ENCODE measurements at regions not wholly inside any gene's neighbourhood (a gene's known extent, or its start where the extent isn't known, plus 50 kb on each side); places are given as distances from the start of the nearest gene placed in this dataset.
A peak's percentile ranks its signal among the peaks of the same experiment; 100 is the strongest.

DNA sequence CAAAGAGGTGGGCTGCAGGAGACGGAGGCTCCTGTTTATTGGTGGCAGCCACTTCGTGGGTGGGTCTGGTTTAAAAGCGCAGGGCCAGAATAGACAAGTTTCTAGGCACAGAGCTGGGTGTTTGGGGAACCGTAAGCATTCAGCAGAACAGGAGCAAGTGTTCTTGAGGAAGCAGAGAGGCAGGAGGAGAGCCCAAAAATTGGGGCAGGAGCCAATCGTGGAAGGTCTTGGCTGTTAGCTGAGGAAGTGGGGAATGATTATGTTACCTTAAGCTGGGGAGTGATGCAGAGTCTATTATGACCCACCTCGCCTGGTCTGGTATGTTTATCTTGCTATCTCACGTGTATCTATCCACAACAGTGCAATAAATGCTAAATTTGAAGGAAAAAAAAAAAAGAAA lies 64.3 kb upstream of the ATL2 start:
- no peak for DNase-seq (ENCODE audit: low read depth)

DNA sequence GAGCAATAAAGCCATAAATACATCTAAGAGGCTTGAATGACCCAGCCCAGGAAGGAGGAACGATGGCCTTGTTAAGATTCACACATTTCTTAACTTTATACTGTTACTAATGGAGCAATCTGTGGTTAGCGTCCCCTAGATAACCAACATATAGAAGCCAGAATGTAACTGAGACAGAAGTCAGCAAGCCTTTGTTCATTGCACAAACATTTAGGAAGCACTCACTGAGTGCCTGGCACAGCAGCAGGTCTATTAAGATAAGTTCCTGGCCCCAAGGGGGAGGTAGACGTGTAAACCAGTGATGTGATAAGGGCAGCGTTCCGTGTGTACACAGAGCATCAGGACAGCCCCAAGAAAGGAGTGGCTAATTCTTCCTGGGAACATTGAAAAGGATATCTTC lies 63.6 kb upstream of the ATL2 start:
- no peak overlapping the region for H3K4me3 ChIP-seq (replicated peaks; ENCODE audit: low read depth, low read length)
- DNase-seq (ENCODE audit: low read depth), result peak; percentile 26
- TF ChIP-seq, protein P1, sequence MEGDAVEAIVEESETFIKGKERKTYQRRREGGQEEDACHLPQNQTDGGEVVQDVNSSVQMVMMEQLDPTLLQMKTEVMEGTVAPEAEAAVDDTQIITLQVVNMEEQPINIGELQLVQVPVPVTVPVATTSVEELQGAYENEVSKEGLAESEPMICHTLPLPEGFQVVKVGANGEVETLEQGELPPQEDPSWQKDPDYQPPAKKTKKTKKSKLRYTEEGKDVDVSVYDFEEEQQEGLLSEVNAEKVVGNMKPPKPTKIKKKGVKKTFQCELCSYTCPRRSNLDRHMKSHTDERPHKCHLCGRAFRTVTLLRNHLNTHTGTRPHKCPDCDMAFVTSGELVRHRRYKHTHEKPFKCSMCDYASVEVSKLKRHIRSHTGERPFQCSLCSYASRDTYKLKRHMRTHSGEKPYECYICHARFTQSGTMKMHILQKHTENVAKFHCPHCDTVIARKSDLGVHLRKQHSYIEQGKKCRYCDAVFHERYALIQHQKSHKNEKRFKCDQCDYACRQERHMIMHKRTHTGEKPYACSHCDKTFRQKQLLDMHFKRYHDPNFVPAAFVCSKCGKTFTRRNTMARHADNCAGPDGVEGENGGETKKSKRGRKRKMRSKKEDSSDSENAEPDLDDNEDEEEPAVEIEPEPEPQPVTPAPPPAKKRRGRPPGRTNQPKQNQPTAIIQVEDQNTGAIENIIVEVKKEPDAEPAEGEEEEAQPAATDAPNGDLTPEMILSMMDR (IDR thresholded peaks at IDR 0.05; ENCODE audit: low read length, missing control alignments), result no peak

More for the DNA sequence above, 64.3 kb upstream of the ATL2 start:
- TF ChIP-seq, protein P1 (IDR thresholded peaks at IDR 0.05; ENCODE audit: low read length, missing control alignments), result no peak
- no peak overlapping the region for H3K4me3 ChIP-seq (replicated peaks; ENCODE audit: low read depth, low read length)

DNA sequence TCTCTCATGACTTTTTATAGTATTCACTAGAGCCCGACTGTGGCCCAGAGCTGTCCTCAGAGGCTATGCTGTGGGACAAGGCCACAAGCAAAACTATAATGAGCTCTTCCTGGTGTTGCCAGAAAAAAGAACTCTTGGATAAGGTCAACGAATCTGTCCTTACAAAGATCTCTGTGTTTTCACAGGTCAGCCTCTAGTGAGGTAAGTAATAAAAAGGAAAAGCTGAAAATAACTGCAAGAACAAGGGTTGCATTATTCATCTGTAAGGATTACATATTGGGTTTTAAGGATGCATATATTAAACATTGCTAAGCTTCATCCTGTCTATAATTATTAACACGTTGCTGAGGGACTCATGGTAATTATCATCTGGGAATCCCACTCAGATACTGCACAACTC lies 62.8 kb upstream of the ATL2 start:
- DNase-seq (ENCODE audit: low read depth), result no peak
- TF ChIP-seq, protein P1 (IDR thresholded peaks at IDR 0.05; ENCODE audit: low read length, missing control alignments), result no peak

DNA sequence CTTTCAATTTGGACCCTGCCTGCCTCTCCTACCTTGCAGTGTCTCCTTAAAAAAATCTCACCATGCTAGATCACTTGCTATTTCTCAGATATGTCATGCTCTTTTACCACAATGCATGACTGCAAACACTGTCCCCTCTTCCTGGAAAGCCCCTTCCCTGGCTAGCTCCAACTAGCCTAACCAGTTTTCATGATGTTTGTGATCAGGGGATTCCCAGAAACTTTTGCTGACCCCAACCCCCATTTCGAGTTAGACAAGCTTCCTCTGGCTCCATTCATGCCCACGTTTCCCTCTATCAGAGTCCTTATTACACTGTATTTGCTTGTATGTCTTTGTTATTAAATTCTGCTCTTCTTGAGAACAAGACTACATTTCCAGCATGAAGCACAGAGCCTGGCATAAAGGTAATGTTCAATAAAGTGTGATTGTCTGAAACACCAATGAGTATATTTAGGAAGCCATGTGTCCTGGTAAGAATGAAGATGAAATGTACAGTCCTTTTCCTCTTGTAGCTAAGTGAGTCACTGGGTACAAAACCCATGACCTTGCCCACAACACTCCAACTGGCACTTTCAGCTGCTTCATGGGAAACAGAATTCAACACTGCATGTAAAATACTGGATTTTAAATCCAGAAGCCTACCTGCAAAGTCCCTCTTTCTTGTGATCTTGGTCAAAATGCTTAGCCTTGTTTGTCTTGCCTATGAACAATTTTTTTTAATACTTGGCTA lies 62.0 kb upstream of the ATL2 start:
- no peak for DNase-seq (ENCODE audit: low read depth)

More for the DNA sequence above, 62.8 kb upstream of the ATL2 start:
- no peak overlapping the region for H3K4me3 ChIP-seq (replicated peaks; ENCODE audit: low read depth, low read length)

DNA sequence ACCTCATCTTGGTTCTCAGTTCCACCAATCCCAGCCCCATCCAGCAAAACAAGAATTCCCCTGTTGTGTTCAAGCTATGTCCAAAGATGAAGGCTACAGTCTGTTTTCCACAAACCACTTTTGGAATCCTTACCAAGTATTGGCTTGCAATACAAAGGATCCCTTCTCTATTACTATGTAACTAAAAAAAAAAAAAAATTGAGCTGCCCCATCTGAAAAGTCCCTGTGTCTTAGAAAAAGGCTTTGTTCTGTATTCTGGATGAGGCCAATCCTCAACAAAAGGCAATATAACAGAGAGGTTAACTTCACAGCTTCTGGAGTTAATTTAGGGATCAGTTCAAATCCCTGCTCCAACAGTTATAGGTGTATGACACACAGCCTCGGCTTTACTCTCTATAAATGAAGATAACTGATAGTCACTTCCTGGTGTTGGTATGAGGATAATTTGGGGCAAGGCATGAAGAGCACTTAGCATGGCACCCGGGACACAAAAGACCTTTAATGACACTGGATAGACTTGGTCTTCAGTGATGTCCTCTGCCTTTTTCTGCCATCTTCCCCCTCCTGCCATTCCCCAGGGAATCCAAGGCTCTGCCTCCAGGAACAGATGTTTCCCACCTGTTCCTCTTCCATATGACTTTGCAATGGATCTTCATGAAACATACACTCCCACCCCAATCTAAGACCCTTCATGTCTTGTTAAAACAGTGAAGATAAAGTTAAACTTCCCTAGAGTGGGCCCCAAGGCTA lies 61.2 kb upstream of the ATL2 start:
- TF ChIP-seq, protein P1 (IDR thresholded peaks at IDR 0.05; ENCODE audit: low read length, missing control alignments), result no peak
- no peak for DNase-seq (ENCODE audit: low read depth)
- H3K4me3 ChIP-seq (replicated peaks; ENCODE audit: low read depth, low read length), result no peak overlapping the region

More for the DNA sequence above, 62.0 kb upstream of the ATL2 start:
- no peak overlapping the region for H3K4me3 ChIP-seq (replicated peaks; ENCODE audit: low read depth, low read length)
- TF ChIP-seq, protein P1 (IDR thresholded peaks at IDR 0.05; ENCODE audit: low read length, missing control alignments), result no peak

DNA sequence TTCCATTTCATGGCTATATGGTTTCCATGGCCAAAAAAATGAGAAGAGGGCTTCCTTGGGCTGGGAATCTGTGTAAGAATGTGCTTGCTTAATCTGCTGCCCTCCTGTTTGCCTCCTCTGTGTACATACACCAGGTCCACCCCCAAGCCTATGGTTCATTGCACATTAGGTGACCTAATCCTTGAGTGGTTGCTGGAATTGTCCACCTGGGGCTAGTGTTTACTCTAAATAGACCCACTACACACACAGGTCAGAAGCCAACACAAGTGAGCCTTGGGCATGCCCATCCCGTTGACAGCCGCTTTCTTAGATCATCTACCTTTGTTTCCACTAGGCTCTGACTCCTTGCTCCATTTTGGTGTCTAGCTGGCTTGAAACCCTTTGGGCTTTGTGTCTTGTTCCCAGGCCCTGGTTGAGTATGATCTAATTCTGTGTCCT lies 59.2 kb upstream of the ATL2 start:
- DNase-seq (ENCODE audit: low read depth), result no peak
- H3K4me3 ChIP-seq (replicated peaks; ENCODE audit: low read depth, low read length), result no peak overlapping the region
- TF ChIP-seq, protein P1 (IDR thresholded peaks at IDR 0.05; ENCODE audit: low read length, missing control alignments), result no peak
